ENCODE measurements at regions not wholly inside any gene's neighbourhood (a gene's known extent, or its start where the extent isn't known, plus 50 kb on each side); places are given as distances from the start of the nearest gene placed in this dataset.

GRCh38 chr1:30629501-30629900 is 93.9 kb downstream of the MATN1 start:
- DNase-seq: no peak
- no peak overlapping the region for H3K4me3 ChIP-seq
- no peaks in the 10 kb centered on the region; the same call in 1 of the 2 replicates for H3K9me3 ChIP-seq (replicated peaks)
- H3K36me3 ChIP-seq: no peaks in the 10 kb centered on the region
- H3K27ac ChIP-seq: no peak overlapping the region
- H3K27me3 ChIP-seq: no peaks in the 10 kb centered on the region
- no peaks in the 10 kb centered on the region for H3K4me1 ChIP-seq

GRCh38 chr1:30627994-30628393 is 95.4 kb downstream of the MATN1 start:
- DNase-seq: no peak
- Histone ChIP-seq H3K27me3 (no peaks in the 10 kb centered on the region), H3K4me3 (no peak overlapping the region), H3K4me1 (no peaks in the 10 kb centered on the region), H3K36me3 (no peaks in the 10 kb centered on the region), H3K27ac (no peak overlapping the region), H3K9me3 (replicated peaks) (peaks cover 7% of the 10 kb centered on the region; the same call in 1 of the 2 replicates)

- Histone ChIP-seq H3K9me3 (replicated peaks) (peaks cover 7% of the 10 kb centered on the region; the same call in 1 of the 2 replicates), H3K27me3 (no peaks in the 10 kb centered on the region; the same call in 1 of the 2 replicates), H3K27ac (no peak overlapping the region), H3K4me3 (no peak overlapping the region), H3K4me1 (no peaks in the 10 kb centered on the region), H3K36me3 (no peaks in the 10 kb centered on the region)
- no peak for DNase-seq
These were observed 96.2 kb downstream of the MATN1 start for GRCh38 chr1:30627206-30627605.

- Histone ChIP-seq H3K4me1 (no peaks in the 10 kb centered on the region), H3K36me3 (no peaks in the 10 kb centered on the region), H3K27me3 (no peaks in the 10 kb centered on the region; the same call in 1 of the 2 replicates), H3K27ac (no peak overlapping the region), H3K4me3 (no peak overlapping the region), H3K9me3 (replicated peaks) (peaks cover 7% of the 10 kb centered on the region; the same call in 1 of the 2 replicates)
- no peak for DNase-seq
These were observed 100.0 kb downstream of the MATN1 start for GRCh38 chr1:30623431-30623830.

- Histone ChIP-seq H3K9me3 (replicated peaks) (peaks cover 7% of the 10 kb centered on the region; the same call in 1 of the 2 replicates), H3K27me3 (peaks cover 11% of the 10 kb centered on the region)
- DNase-seq: no peak
These were observed 103.8 kb downstream of the MATN1 start for GRCh38 chr1:30619619-30620018.

GRCh38 chr1:30618335-30618747 is 105.0 kb downstream of the MATN1 start:
- no peak for DNase-seq
- Histone ChIP-seq H3K4me3 (no peak overlapping the region), H3K27me3 (peaks cover 11% of the 10 kb centered on the region), H3K36me3 (no peaks in the 10 kb centered on the region), H3K4me1 (no peaks in the 10 kb centered on the region), H3K27ac (no peak overlapping the region), H3K9me3 (replicated peaks) (peaks cover 7% of the 10 kb centered on the region; the same call in 1 of the 2 replicates)

More at GRCh38 chr1:30619619-30620018, 103.8 kb downstream of the MATN1 start:
- H3K36me3 ChIP-seq: no peaks in the 10 kb centered on the region
- H3K27ac ChIP-seq: no peak overlapping the region
- no peaks in the 10 kb centered on the region for H3K4me1 ChIP-seq
- no peak overlapping the region for H3K4me3 ChIP-seq

- H3K27ac ChIP-seq: no peak overlapping the region
- 0 out of 2 replicates have a peak, but pooled peaks cover 3% of the 10 kb centered on the region for H3K9me3 ChIP-seq (replicated peaks)
- H3K27me3 ChIP-seq: peaks cover 11% of the 10 kb centered on the region
- H3K4me1 ChIP-seq: no peaks in the 10 kb centered on the region
- H3K4me3 ChIP-seq: no peak overlapping the region
- DNase-seq: no peak
- H3K36me3 ChIP-seq: no peaks in the 10 kb centered on the region
These were observed 106.6 kb downstream of the MATN1 start for GRCh38 chr1:30616759-30617158.

GRCh38 chr1:30615816-30616590 is 107.4 kb downstream of the MATN1 start:
- no peak overlapping the region for H3K4me3 ChIP-seq
- no peak overlapping the region for H3K27ac ChIP-seq
- H3K9me3 ChIP-seq (replicated peaks): 0 out of 2 replicates have a peak, but pooled peaks cover 3% of the 10 kb centered on the region
- no peaks in the 10 kb centered on the region for H3K36me3 ChIP-seq
- no peak for DNase-seq
- no peaks in the 10 kb centered on the region for H3K4me1 ChIP-seq
- H3K27me3 ChIP-seq: peaks cover 11% of the 10 kb centered on the region

- no peak overlapping the region for H3K4me3 ChIP-seq
- H3K36me3 ChIP-seq: no peaks in the 10 kb centered on the region
- 0 out of 2 replicates have a peak, but pooled peaks cover 3% of the 10 kb centered on the region for H3K9me3 ChIP-seq (replicated peaks)
- H3K4me1 ChIP-seq: no peaks in the 10 kb centered on the region
- H3K27me3 ChIP-seq: peaks cover 11% of the 10 kb centered on the region
- H3K27ac ChIP-seq: no peak overlapping the region
- DNase-seq: no peak
These were observed 108.1 kb downstream of the MATN1 start for GRCh38 chr1:30615076-30615795.

- Histone ChIP-seq H3K4me3 (no peak overlapping the region), H3K27me3 (peaks cover 11% of the 10 kb centered on the region), H3K9me3 (replicated peaks) (0 out of 2 replicates have a peak, but pooled peaks cover 3% of the 10 kb centered on the region), H3K36me3 (no peaks in the 10 kb centered on the region), H3K4me1 (no peaks in the 10 kb centered on the region), H3K27ac (no peak overlapping the region)
- no peak for DNase-seq
These were observed 110.2 kb downstream of the MATN1 start for GRCh38 chr1:30613188-30613587.

- Histone ChIP-seq H3K9me3 (replicated peaks) (0 out of 2 replicates have a peak, but pooled peaks cover 3% of the 10 kb centered on the region), H3K27ac (no peak overlapping the region), H3K27me3 (peaks cover 10% of the 10 kb centered on the region), H3K36me3 (no peaks in the 10 kb centered on the region), H3K4me1 (no peaks in the 10 kb centered on the region), H3K4me3 (no peak overlapping the region)
- no peak for DNase-seq
These were observed 110.8 kb downstream of the MATN1 start for GRCh38 chr1:30612536-30613065.

- H3K4me3 ChIP-seq: no peak overlapping the region
- no peaks in the 10 kb centered on the region for H3K4me1 ChIP-seq
- no peaks in the 10 kb centered on the region for H3K36me3 ChIP-seq
- peaks cover 2% of the 10 kb centered on the region; the same call in 1 of the 2 replicates for H3K27me3 ChIP-seq
- 0 out of 2 replicates have a peak, but pooled peaks cover 3% of the 10 kb centered on the region for H3K9me3 ChIP-seq (replicated peaks)
- no peak overlapping the region for H3K27ac ChIP-seq
- peak in 1 of 2 experiments; percentile 43 for DNase-seq
These were observed 111.6 kb downstream of the MATN1 start for GRCh38 chr1:30611741-30612309.

- H3K27ac ChIP-seq: no peak overlapping the region
- no peaks in the 10 kb centered on the region for H3K27me3 ChIP-seq
- H3K4me1 ChIP-seq: no peaks in the 10 kb centered on the region
- no peaks in the 10 kb centered on the region for H3K36me3 ChIP-seq
- no peak overlapping the region for H3K4me3 ChIP-seq
- H3K9me3 ChIP-seq (replicated peaks): 0 out of 2 replicates have a peak, but pooled peaks cover 3% of the 10 kb centered on the region
- DNase-seq: no peak
These were observed 112.5 kb downstream of the MATN1 start for GRCh38 chr1:30610917-30611316.

GRCh38 chr1:30609999-30610345 is 113.4 kb downstream of the MATN1 start:
- no peak for DNase-seq
- Histone ChIP-seq H3K9me3 (replicated peaks) (0 out of 2 replicates have a peak, but pooled peaks cover 3% of the 10 kb centered on the region), H3K36me3 (no peaks in the 10 kb centered on the region), H3K27ac (no peak overlapping the region), H3K27me3 (no peaks in the 10 kb centered on the region), H3K4me1 (no peaks in the 10 kb centered on the region), H3K4me3 (no peak overlapping the region)
